HFFc6 (cell line): ENCODE measurements at regions not wholly inside any gene's neighbourhood (a gene's known extent, or its start where the extent isn't known, plus 50 kb on each side); places are given as distances from the start of the nearest gene placed in this dataset.

Experiments used
- DNase-seq: peaks from one replicate; pipeline ENCODE4 v3.0.0-alpha.2; 2018
- H3K27ac Mint-ChIP-seq: 2 replicates; pipeline ENCODE4 v1.8.0; 2020; ENCODE audit warnings: mild to moderate bottlenecking, mixed read lengths
- H3K27me3 Mint-ChIP-seq: 2 replicates; pipeline ENCODE4 v1.8.0; 2021; ENCODE audit warnings: mild to moderate bottlenecking, moderate library complexity, mixed read lengths; ENCODE audit not compliant: insufficient read depth
- H3K36me3 Mint-ChIP-seq: 2 replicates; pipeline ENCODE4 v1.8.0; 2021; ENCODE audit warnings: low read depth, mixed read lengths
- H3K4me1 Mint-ChIP-seq: 2 replicates; pipeline ENCODE4 v1.8.0; 2020; ENCODE audit warnings: low read depth, mixed read lengths
- H3K4me3 Mint-ChIP-seq: 2 replicates; pipeline ENCODE4 v1.8.0; 2020; ENCODE audit warnings: mild to moderate bottlenecking, moderate library complexity, mixed read lengths
- H3K9me3 Mint-ChIP-seq: 2 replicates; pipeline ENCODE4 v1.8.0; 2020; ENCODE audit warnings: mild to moderate bottlenecking, mixed read lengths
- CTCF ChIP-seq: fragments of 200-600 bp; sonication (generic); IDR thresholded peaks from 2 replicates; pipeline ENCODE4 v1.5.0; 2021; ENCODE audit warnings: antibody characterized with exemption, mild to moderate bottlenecking

- H3K4me1 Mint-ChIP-seq = no peaks in the 10 kb centered on the region
- H3K27ac Mint-ChIP-seq = no peak overlapping the region
- H3K4me3 Mint-ChIP-seq = no peak overlapping the region
- no peaks in the 10 kb centered on the region for H3K27me3 Mint-ChIP-seq
- TF ChIP-seq CTCF = no peak
- peaks cover 32% of the 10 kb centered on the region for H3K9me3 Mint-ChIP-seq
- no peaks in the 10 kb centered on the region for H3K36me3 Mint-ChIP-seq
- no peak for DNase-seq
These were observed 284.6 kb upstream of the SEL1L start for GRCh38 chr14:81818271-81818670.

GRCh38 chr14:81819344-81819743, 285.7 kb upstream of the SEL1L start:
- no peak for DNase-seq
- no peak for TF ChIP-seq CTCF
- Mint-ChIP-seq H3K4me1 (no peaks in the 10 kb centered on the region), H3K27me3 (no peaks in the 10 kb centered on the region), H3K9me3 (peaks cover 37% of the 10 kb centered on the region), H3K4me3 (no peak overlapping the region), H3K27ac (no peak overlapping the region), H3K36me3 (no peaks in the 10 kb centered on the region)

- Mint-ChIP-seq H3K9me3 (peaks cover 43% of the 10 kb centered on the region), H3K27ac (no peak overlapping the region), H3K4me1 (no peaks in the 10 kb centered on the region), H3K27me3 (no peaks in the 10 kb centered on the region), H3K36me3 (no peaks in the 10 kb centered on the region), H3K4me3 (no peak overlapping the region)
- TF ChIP-seq CTCF = no peak
- DNase-seq = no peak
These were observed 286.3 kb upstream of the SEL1L start for GRCh38 chr14:81819910-81820309.

GRCh38 chr14:81826081-81826480, 292.4 kb upstream of the SEL1L start:
- no peaks in the 10 kb centered on the region for H3K4me1 Mint-ChIP-seq
- H3K9me3 Mint-ChIP-seq = peaks cover 78% of the 10 kb centered on the region
- DNase-seq = no peak

GRCh38 chr14:81829447-81829846, 295.8 kb upstream of the SEL1L start:
- H3K4me3 Mint-ChIP-seq = no peak overlapping the region
- peaks cover 80% of the 10 kb centered on the region for H3K9me3 Mint-ChIP-seq
- DNase-seq = no peak
- H3K36me3 Mint-ChIP-seq = peaks cover 10% of the 10 kb centered on the region
- no peak overlapping the region for H3K27ac Mint-ChIP-seq
- no peak for TF ChIP-seq CTCF
- no peaks in the 10 kb centered on the region for H3K27me3 Mint-ChIP-seq
- no peaks in the 10 kb centered on the region for H3K4me1 Mint-ChIP-seq

More at GRCh38 chr14:81826081-81826480, 292.4 kb upstream of the SEL1L start:
- H3K27me3 Mint-ChIP-seq = no peaks in the 10 kb centered on the region
- H3K36me3 Mint-ChIP-seq = peaks cover 10% of the 10 kb centered on the region
- no peak for TF ChIP-seq CTCF
- H3K27ac Mint-ChIP-seq = no peak overlapping the region
- H3K4me3 Mint-ChIP-seq = no peak overlapping the region
